Keratinocyte (primary cell): ENCODE measurements at regions not wholly inside any gene's neighbourhood (a gene's known extent, or its start where the extent isn't known, plus 50 kb on each side); places are given as distances from the start of the nearest gene placed in this dataset.

Experiments
- DNase-seq: peaks from one replicate; pipeline ENCODE4 v3.0.0-alpha.2; 2011; ENCODE audit warnings: low read depth, missing footprints, low spot score
- FAIRE-seq: peaks from 2 replicates; lab custom pipeline; 2011; peaks lifted over from hg19 to GRCh38; lab: Jason Lieb, UNC
- H2AFZ ChIP-seq: 2 replicates; pipeline ENCODE4 v1.6.0; 2012; ENCODE audit warnings: low read length, control low read depth, inconsistent platforms; ENCODE audit not compliant: control insufficient read depth
- H3K27ac ChIP-seq: 2 replicates; pipeline ENCODE4 v1.5.1; 2011; ENCODE audit warnings: low read length; ENCODE audit not compliant: control insufficient read depth, insufficient read depth
- H3K27me3 ChIP-seq: 3 replicates; pipeline ENCODE4 v1.6.0; 2011; ENCODE audit warnings: low read length; ENCODE audit not compliant: control insufficient read depth, insufficient read depth; ENCODE audit errors: extremely low read depth
- H3K36me3 ChIP-seq, 2 experiments: 2 replicates in 1 of 2; 3 replicates in 1 of 2; pipeline ENCODE4 v1.5.1; 2011; ENCODE audit warnings: low read length in 2 of 2, mild to moderate bottlenecking in 1 of 2; ENCODE audit not compliant: control insufficient read depth in 2 of 2, insufficient read depth in 2 of 2; ENCODE audit errors: extremely low read depth in 1 of 2
- H3K4me1 ChIP-seq: 3 replicates; pipeline ENCODE4 v1.5.1; 2011; ENCODE audit warnings: low read length; ENCODE audit not compliant: control insufficient read depth, insufficient read depth; ENCODE audit errors: extremely low read depth
- H3K4me2 ChIP-seq: 3 replicates; pipeline ENCODE4 v1.6.0; 2011; ENCODE audit warnings: low read depth, low read length; ENCODE audit not compliant: control insufficient read depth, insufficient read depth; ENCODE audit errors: extremely low read depth
- H3K4me3 ChIP-seq, 3 experiments: fragments of 200-600 bp in 1 of 3; sonication (generic) in 1 of 3; 2 replicates in 2 of 3; 3 replicates in 1 of 3; pipeline ENCODE4 v1.5.1; 2011 to 2016; ENCODE audit warnings: low read length in 3 of 3, mild to moderate bottlenecking in 3 of 3, control low read depth in 2 of 3, inconsistent platforms in 1 of 3, low read depth in 1 of 3, mixed read lengths in 1 of 3, mixed run types in 1 of 3, moderate library complexity in 1 of 3; ENCODE audit not compliant: control insufficient read depth in 2 of 3, insufficient read depth in 2 of 3; ENCODE audit errors: extremely low read depth in 1 of 3
- H3K79me2 ChIP-seq: 2 replicates; pipeline ENCODE4 v1.6.0; 2012; ENCODE audit warnings: low read length; ENCODE audit not compliant: control insufficient read depth, insufficient read depth
- H3K9ac ChIP-seq: 3 replicates; pipeline ENCODE4 v1.6.0; 2011; ENCODE audit warnings: low read length; ENCODE audit not compliant: control insufficient read depth, insufficient read depth; ENCODE audit errors: extremely low read depth
- H3K9me1 ChIP-seq: 3 replicates; pipeline ENCODE4 v1.6.0; 2011; ENCODE audit warnings: low read length; ENCODE audit not compliant: control insufficient read depth, insufficient read depth; ENCODE audit errors: extremely low read depth
- H3K9me3 ChIP-seq: 2 replicates; pipeline ENCODE4 v1.5.1; 2012; ENCODE audit warnings: low read depth, low read length; ENCODE audit not compliant: control insufficient read depth
- H4K20me1 ChIP-seq: 3 replicates; pipeline ENCODE4 v1.6.0; 2011; ENCODE audit warnings: low read length; ENCODE audit not compliant: control insufficient read depth, insufficient read depth; ENCODE audit errors: extremely low read depth
- EZH2 ChIP-seq: IDR thresholded peaks from one replicate; pipeline ENCODE4 v1.6.1; 2012; ENCODE audit warnings: inconsistent platforms, mild to moderate bottlenecking, low read length, moderate library complexity
- dilution Hi-C: fragments of 300-500 bp; cut with MboI; formaldehyde crosslinking; loops from one replicate; pipeline ENCODE4 v1.7.0; 2020; ENCODE audit warnings: low sequenced_read_pairs; ENCODE audit not compliant: extremely low pct_ligation_motif_present
- TF ChIP-seq, protein P1 (sequence below), 3 experiments: IDR thresholded peaks in 1 of 3; conservative IDR thresholded peaks in 1 of 3; optimal IDR thresholded peaks in 1 of 3; 2 replicates in 2 of 3; 3 replicates in 1 of 3; pipeline versions ENCODE3 to v1.5.1; 2011; ENCODE audit warnings: low read length in 3 of 3, mild to moderate bottlenecking in 3 of 3, moderate library complexity in 2 of 3, control low read depth in 1 of 3, inconsistent platforms in 1 of 3; ENCODE audit not compliant: insufficient read depth in 2 of 3; ENCODE audit errors: extremely low read depth in 1 of 3

DNA sequence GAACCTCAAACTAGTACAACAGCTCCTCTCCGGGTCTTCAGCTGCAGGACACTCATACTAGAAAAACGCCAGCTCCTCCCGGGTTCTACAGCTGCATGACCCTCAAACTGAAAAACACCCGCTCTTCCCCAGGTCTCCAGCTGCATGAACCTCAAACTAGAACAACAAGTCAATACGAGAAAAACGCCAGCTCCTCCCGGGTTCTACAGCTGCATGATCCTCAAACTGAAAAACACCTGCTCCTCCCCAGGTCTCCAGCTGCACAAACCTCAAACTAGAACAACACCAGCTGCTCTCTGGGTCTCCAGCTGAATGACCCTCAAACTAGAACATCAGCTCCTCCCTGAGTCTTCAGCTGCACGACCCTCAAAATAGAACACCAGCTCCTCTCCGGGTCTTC is 315.0 kb upstream of the TFPI start:
- Histone ChIP-seq H3K9ac (no peak overlapping the region), H3K4me3 (no peak overlapping the region), H2AFZ (no peak overlapping the region), H4K20me1 (no peaks in the 10 kb centered on the region), H3K9me3 (no peaks in the 10 kb centered on the region), H3K4me2 (no peak overlapping the region), H3K36me3 (no peaks in the 10 kb centered on the region), H3K4me1 (no peaks in the 10 kb centered on the region), H3K27me3 (no peaks in the 10 kb centered on the region), H3K27ac (no peak overlapping the region), H3K79me2 (no peaks in the 10 kb centered on the region), H3K9me1 (no peaks in the 10 kb centered on the region)
- DNase-seq = no peak
- dilution Hi-C loops = no loop called here
- TF ChIP-seq, protein P1, sequence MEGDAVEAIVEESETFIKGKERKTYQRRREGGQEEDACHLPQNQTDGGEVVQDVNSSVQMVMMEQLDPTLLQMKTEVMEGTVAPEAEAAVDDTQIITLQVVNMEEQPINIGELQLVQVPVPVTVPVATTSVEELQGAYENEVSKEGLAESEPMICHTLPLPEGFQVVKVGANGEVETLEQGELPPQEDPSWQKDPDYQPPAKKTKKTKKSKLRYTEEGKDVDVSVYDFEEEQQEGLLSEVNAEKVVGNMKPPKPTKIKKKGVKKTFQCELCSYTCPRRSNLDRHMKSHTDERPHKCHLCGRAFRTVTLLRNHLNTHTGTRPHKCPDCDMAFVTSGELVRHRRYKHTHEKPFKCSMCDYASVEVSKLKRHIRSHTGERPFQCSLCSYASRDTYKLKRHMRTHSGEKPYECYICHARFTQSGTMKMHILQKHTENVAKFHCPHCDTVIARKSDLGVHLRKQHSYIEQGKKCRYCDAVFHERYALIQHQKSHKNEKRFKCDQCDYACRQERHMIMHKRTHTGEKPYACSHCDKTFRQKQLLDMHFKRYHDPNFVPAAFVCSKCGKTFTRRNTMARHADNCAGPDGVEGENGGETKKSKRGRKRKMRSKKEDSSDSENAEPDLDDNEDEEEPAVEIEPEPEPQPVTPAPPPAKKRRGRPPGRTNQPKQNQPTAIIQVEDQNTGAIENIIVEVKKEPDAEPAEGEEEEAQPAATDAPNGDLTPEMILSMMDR (optimal IDR thresholded peaks at IDR 0.05 in 1 of 3, IDR thresholded peaks at IDR 0.05 in 1 of 3, conservative IDR thresholded peaks at IDR 0.05 in 1 of 3; ENCODE audit: extremely low read depth in 1 of 3, insufficient read depth in 2 of 3, low read length in 3 of 3) = no peak
- TF ChIP-seq EZH2 = no peak
- no peak for FAIRE-seq

DNA sequence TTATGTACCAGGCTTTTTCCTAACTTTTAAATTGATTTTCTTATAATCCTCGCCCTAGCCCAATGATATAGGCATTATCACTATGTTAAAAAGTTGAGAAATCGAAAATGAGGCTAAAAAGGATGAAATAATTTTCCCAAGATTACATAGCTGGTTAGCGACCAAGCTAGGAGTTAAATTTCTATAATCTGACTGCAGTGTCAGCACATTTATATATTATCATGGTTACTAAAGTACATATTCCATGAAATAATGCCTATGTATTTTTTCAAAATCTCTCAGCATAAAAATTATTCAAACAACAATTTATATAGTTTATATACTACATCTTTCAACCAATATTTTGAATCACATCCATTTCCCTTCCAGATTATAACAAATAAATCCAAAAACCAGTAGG is 317.3 kb upstream of the TFPI start:
- H3K9me1 ChIP-seq = no peaks in the 10 kb centered on the region
- TF ChIP-seq, protein P1 (optimal IDR thresholded peaks at IDR 0.05 in 1 of 3, IDR thresholded peaks at IDR 0.05 in 1 of 3, conservative IDR thresholded peaks at IDR 0.05 in 1 of 3; ENCODE audit: extremely low read depth in 1 of 3, insufficient read depth in 2 of 3, low read length in 3 of 3) = no peak
- TF ChIP-seq EZH2 = no peak

More for the DNA sequence above, 317.3 kb upstream of the TFPI start:
- Histone ChIP-seq H3K79me2 (no peaks in the 10 kb centered on the region), H3K9me3 (no peaks in the 10 kb centered on the region), H3K4me1 (no peaks in the 10 kb centered on the region), H4K20me1 (no peaks in the 10 kb centered on the region), H3K27me3 (no peaks in the 10 kb centered on the region), H3K9ac (no peak overlapping the region), H2AFZ (no peak overlapping the region), H3K4me3 (no peak overlapping the region), H3K27ac (no peak overlapping the region), H3K4me2 (no peak overlapping the region), H3K36me3 (no peaks in the 10 kb centered on the region)
- dilution Hi-C loops = no loop called here
- DNase-seq = no peak
- FAIRE-seq = no peak
